ENCODE measurements at regions not wholly inside any gene's neighbourhood (a gene's known extent, or its start where the extent isn't known, plus 50 kb on each side); places are given as distances from the start of the nearest gene placed in this dataset.

DNA sequence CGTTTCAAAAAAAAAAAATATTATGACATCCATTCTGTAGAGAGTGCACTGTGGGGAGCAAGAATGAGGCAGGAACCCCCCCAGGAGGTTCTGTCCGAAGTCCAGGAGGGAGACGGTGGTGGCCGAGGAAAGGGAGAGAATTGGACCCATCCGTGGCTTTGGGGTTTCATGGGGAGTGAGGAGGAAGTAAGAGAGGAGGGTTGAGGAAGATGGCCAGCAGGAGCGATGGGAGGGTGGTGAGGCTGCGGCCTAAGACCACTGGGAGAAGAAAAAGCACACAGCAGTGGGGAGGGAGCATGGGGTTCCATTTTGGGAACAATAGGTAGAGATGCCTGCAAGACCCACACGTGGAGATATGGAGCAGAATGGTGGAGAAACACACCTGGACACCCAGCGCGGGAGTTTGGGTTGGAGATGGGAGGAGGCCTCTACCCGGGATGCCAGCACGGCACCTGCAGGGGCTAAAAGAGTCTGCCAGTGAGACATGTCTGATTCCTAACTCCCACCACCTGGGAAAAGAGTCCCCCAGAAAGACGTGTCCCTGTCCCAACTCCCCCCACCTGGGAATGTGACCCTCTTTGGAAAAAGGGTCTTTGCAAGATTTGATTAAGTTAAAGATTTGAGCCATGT, 72.5 kb upstream of the SHANK2 start:
- TF ChIP-seq POLR2A (IDR thresholded peaks at IDR 0.05; ENCODE audit: low read length) (no peak), GATA1 (IDR thresholded peaks at IDR 0.05; ENCODE audit: low read depth, low read length) (no peak)
